Inferior parietal cortex (tissue), 1 donor: ENCODE measurements at regions not wholly inside any gene's neighbourhood (a gene's known extent, or its start where the extent isn't known, plus 50 kb on each side); places are given as distances from the start of the nearest gene placed in this dataset.

Experiments used
- DNase-seq: peaks from one replicate; pipeline ENCODE4 v3.0.0-alpha.2; 2016; ENCODE audit errors: extremely low spot score

DNA sequence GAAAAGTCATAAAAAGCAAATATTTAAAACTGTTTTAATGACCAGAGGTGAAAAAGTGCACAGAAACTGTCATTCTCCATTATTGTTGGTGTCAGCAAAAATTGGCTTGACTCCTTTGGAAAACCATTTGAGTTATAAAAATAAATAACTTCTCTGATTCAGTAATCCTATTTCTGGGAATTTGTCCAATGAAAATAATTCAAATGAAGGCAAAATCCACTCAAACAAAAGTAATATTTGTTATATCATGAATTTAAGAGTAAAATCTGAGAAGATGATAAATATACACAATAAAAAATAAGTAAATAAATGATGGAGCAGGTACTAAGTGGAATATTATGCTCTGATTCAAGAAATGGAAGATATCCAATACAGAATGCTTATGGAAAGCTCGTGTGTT lies 326.6 kb upstream of the KLF6 start:
- DNase-seq: no peak

DNA sequence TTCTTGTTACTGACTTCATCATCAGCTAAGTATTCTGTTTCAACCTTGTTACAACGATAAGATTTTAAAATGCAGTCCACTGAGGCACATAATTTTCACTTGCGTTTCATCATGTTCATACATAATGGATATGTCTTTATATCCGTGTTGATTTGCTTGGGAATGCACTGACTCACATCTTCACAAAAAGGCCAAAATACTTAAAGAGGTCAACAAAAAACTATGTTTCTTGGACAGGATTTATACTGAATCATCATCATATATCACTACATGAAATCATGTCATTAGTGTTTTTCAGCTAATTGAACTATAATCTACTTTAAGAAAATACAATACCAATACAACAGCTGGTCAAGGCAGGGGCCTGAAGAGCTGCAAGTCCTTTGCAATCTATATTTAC lies 324.5 kb upstream of the KLF6 start:
- DNase-seq: no peak

DNA sequence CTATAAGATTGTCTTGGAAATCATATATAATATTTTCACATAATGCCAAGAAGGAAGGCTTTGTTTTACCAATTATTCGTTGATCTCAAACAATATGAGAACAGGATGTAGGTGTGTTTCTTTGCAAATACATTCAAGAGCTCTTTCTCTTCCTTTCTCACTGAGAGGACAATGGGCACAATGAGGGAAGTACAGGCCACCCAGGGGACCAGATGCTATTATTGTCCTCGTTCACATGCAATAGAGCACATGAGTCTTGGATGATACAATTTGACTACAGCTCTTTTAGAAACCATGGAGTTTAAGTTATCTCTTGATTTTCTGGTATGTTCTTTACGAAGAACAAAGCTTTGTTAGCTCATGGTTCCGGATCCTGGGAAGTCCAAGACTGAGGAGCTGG lies 323.7 kb upstream of the KLF6 start:
- DNase-seq: no peak

DNA sequence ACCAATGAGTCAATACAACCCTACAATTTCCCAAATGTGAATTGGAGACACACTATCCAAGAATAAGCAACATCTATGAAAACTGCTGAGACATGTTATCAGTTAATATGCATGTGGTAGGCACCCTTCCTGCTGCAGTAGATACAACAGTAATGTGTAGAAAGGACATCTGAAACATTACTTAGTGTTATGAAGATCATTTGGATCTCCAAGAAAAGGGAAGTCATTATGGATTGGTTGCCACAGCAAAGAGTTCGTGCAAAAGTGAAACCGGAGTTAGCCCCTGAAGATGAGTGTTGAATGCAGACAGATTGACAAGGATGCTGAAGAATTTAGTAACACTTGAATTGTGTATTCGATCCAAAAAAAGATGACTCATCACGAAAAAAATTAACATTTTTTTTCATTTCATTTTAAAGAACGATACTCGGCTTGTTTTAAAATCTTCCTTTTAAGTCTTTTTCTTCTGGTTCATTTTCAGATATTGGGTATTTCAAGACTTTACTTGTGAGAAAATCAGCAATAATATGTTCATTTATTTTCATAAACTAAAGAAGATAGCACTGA lies 322.4 kb upstream of the KLF6 start:
- no peak for DNase-seq

DNA sequence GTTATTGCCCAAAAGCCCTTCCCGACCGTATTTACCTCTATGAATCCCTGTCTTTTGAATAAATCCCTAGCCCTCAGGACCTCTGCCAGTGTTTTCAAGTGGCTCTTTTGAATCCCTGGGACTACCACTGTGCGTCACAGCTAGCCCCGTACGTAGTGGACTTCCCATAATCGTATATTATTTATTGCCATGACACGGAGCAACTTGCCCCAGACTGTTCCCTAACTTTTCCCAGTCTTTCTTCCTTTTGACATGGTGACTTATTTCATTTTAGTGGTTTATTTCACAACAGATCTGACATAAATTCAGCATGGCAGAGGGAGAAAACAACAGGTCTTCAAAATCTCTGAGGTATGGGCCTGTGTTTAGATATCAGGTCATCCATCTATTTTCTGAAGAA lies 318.6 kb upstream of the KLF6 start:
- no peak for DNase-seq

DNA sequence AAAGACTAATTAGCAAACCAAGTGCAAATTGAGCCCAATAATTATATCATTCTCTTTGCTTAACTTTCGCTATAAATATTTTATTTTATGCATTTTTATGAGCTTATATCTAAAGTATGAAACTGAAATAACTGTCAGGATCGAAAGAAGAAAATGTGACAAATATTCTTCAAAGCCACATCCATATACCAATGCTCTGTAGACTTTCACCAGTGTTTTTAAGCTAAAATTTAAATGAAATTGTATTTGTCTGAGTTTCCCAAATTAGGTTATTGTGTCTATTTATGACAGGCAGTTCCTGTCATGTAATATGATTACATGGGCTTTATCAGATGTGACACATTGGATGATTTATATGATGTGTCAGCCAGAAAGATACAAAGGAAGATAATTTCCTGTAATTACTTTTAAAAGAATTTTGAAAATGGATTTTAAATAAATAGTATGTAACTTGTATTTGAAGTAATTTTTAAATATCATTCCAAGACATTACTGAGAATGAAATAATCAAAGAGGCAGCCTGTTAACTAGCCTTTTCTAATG lies 317.9 kb upstream of the KLF6 start:
- DNase-seq: no peak

DNA sequence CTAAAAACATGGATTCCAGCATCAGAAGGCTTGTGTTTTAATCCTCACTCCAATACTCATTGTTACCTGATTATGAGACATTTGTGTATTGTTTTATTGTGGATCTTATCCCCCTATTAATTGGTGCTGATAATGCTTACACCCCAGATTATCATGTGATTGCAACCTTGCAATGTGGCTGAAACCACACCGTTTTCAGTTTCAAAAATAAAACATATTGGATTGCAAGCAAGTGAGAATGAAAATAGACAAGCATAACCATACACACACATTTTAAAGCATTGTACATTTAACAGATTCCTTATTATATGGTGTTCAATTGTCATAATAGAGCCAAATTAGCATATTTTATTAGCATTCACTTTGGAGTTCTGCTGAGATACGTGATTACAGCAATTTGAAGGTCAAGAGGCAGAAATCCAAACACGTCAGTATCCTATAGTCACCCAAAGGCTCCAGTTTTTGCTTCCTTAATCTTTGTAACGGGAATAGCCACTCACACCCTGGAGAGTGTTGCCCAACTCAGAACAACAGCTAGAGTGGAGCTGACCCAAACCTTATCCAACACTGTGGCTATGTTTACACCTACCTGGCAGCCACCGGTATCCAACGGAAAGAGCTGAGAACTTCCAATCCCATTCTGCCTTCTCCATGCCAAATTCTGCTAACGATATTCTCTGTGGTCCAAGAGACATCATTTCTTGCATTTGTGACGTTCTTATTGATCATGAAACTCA lies 317.1 kb upstream of the KLF6 start:
- DNase-seq: no peak

DNA sequence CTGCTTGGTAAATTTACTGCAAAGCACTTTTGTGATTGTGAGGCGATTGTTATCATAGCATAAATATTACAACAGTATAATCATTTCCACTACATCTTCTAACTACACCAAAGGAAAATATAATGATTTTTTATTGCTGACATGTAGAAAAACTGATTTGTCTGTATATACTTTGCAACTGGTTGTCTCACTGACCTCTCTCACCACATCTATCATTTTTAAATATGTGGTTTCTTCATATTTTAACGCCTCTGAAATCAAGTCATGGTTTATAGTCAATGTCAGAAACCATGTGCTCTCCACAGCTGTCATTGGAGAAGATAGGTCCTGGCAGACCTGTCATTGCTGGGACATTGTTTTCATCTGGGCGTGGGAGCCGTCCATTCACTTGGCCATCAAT lies 315.4 kb upstream of the KLF6 start:
- no peak for DNase-seq

DNA sequence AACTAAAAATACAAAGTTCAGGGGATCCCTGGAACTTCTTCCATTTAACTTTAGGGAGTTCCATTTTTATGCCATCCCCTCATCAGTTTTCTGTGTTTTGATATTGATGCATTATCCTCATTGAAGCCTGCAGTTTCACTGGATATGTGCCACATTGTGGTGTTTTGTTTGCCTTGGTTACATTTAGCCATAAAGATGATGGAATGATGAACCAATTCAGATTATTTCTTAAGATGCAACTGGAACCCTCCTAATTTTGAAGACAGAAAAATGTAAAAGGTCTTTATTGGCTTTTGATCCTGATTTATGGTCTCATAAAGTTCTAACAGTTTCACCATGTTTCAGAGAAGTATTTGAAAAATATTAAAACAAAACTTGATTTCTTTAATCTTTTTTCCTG lies 314.2 kb upstream of the KLF6 start:
- DNase-seq: no peak

DNA sequence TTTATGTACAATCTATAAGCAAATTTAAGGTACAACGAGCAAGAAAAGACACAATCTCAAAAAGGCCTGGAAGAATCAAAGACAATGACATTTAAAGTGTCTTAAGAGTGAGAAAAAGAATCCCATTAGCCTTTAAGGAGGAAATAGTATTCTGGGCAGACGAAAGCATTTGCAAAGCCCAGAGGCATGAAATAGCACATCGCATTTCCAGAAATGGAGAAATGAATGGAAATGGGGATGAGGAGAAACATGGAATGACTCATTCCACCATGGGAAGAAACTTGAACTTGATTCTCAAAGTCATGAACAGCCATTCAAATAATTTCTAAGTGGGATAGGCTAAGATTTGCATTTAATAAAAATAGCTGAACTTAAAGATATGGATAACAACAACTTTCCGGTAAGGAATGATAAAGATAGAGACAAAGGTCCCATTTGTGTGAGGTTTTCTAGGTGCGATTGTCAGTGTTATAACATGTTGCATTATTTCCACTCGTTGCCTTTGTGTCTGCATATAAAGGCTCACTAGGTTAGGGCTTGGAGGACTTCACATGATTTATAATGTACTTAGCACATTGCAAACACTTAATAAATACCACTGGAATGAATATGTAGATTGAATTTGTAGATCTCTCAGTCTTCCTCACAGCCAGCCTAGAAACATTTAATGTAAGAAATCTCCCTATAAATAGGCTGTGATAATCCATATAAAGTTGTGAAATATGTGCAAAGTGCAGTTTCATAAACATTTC lies 310.3 kb upstream of the KLF6 start:
- DNase-seq: no peak

DNA sequence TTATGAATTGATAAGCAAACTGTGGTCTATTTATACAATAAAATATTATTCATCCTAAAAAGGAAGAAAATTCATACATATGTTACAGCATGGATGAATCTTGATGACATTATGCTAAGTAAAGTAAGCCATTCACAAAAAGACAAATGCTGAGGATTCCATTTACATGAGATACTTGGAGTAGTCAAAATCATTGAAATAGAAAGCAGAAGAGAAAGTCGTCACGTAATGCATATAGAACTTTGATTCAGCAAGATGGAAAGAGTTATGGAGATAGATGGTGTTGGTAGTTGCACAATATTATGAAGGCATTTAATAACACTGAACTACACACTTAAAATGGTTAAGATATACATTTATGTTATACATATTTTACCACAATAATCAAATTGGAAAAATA lies 309.7 kb upstream of the KLF6 start:
- DNase-seq: no peak

DNA sequence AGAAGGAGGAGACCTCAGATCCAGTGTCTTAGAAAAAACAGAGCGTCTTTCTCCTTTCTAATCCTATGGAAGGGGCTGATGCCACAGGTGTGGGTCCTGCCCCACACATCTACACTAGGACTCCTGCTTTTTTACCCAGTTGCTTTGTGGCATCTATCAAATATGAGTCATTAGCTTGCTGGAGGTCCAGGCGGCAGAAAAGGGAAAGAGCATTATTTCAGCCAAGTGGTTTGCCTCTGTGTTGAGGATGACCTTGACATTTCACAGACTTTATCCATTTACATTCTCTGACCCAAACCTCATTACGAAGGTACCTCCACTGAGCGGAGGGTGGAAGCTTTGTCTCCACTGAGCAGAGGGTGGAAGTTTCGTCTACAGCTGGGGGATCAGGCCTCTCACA lies 308.4 kb upstream of the KLF6 start:
- no peak for DNase-seq

DNA sequence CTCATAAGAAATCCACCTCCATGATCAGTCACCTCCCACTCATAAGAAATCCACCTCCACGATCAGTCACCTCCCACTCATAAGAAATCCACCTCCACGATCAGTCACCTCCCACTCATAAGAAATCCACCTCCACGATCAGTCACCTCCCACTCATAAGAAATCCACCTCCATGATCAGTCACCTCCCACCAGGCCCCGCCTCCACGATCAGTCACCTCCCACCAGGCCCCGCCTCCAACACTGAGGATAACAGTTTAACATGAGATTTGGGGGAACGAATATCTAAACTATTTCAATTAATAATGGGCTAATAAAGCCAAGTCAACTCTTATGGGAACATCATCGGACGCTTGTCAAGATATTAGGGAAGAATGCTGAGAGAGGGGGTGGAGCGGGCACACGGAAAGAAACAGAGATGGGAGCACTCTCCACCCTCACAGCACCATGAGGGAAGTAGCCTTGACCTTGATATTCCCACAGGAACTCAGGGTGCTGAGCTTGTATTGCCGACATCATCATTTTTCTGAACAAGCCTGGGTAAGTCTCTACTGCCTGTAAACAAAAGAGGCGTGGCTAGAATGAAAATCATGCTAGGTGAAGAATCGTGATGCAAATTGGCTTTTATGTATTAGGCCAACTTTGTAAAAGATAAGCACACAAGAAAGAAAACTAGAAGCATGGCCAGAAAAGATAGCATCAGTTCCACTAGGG lies 303.5 kb upstream of the KLF6 start:
- DNase-seq: no peak

DNA sequence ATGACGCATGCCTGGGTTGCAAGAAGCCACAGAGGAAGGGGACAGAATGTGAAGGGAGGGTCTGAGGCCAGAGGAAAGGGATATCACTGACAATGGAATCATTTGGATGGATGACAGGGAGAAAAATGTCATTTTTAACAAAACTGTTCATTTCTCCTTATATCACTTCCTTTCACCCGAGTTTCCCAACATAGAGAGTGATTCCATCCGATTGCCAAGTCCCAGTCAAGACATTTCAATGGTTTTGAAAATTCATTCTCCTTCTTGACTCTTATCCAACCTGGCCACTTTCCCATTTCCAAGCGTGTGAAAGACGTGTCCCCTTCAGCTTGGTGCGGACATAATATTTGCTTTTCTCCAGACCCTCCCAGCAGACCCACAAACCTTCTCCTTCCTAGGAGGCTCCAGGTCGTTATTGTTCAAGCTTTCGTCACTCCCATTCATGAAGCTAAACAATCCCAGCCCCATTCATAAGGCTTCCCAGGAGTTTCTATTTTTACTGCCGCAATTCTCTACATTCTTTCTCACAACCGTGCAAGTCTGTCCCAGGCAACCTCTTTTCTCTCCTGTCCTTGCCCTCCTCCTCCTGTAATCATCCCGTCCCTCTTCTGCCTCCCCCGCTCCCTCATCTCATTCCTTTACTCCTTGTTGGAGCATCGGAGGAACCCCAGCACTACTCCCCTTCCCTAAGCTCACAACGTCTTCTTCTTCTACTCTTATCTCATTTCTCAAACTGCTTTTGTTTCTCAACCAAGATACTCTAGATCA lies 301.3 kb upstream of the KLF6 start:
- DNase-seq: no peak

DNA sequence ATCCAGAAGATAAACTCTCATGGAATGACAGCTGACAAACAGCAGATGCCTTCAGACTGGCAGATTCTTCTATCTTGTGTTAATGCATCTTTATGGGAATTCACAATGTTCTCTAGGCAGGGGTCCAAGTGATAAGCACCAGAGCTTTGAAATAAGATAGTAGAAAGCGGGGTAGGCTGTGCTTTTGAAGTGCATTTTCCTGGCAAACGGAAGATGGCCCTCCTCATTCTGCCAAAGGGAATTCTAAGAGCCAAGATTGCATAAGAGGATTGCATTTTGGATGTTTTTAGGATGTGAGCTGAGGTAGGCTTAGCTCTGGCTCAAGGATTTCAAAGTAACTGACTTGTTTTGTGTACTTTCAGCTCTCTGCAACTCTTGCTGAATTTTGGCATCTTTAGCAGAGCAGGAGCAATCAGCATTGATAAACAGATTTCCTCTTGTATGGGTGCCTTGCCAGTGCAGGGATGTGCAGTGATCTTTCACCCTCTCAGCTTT lies 298.5 kb upstream of the KLF6 start:
- DNase-seq: peak; percentile 39

DNA sequence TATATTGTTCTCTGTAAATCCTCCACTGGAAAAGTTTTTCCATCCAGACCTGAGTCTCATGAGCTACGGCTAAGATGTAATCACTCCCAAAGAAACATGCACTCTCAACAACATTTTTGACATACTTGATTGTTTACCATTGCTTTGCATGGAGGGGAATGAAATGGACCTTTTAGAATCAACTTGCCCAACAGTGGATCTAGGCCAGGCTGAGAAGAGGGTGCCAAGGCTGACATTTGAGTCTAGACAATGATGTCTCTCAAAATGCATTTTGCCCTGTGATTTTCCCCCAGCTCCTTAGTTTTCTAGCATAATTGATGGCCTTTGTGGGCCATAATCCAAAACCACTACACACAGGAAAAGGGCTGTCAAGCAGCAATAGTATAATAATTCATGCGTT lies 297.9 kb upstream of the KLF6 start:
- no peak for DNase-seq

DNA sequence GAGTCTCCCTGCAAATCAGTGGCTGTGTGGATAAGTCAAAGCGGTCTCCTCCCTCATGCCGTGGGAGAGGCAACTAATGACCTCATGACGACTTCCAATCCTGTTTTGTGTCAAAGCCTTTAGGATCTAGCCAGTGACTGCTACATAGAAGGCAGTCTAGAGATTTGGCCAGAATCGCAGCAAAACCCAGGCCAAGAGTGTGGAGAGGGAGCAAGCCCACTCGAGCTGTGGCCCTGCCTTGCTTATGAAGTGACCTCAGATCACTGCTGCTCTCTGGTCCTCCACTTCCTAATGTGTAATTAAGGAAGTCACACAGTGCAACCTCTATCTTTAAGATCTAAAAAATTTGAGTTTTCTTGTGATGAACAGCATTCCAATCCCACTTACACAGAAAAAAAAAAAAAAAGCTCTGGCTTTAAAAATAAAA lies 296.7 kb upstream of the KLF6 start:
- no peak for DNase-seq

DNA sequence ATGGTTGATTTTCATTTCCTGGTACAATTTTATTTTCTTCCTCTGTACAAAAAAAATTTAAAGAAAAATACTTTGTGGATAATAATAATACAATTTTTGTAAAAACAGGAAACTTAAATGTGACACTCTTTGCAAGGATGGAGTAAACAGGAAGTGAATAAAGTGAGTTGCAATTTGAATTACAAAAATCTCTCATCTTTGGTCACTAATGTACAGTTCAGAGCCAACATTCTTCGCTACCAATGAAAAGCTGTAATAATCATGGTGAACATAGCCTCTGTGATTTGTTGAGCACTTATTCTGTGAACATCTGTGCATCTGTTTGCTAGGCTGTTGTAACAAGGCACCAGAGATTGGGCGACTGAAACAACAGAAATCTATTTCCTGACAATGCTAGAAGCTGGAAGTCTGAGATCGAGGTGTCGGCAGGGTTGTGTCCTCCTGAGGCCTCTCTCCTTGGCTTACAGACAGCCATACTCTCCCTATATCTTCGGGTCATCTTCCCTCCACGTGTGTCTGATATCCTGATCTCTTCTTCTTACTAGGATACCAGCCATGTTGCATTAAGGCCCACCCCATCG lies 295.3 kb upstream of the KLF6 start:
- DNase-seq: no peak

DNA sequence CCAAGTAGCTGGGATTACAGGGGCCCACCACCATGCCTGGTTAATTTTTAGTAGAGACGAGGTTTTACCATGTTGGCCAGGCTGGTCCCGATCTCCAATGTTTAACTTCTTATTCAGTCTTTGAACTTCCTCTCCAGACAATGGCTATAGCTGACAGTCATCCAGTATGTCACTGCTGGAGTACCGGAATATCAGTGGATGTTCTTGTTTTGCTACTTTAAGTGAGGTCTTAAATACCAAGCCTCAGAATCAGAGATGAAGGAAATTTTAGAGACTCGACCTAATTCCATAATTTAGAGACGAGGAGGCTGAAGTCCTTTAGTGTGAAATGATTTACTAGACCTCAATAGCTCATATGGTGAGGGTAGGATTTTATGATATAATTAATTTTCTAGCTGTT lies 294.8 kb upstream of the KLF6 start:
- DNase-seq: no peak

DNA sequence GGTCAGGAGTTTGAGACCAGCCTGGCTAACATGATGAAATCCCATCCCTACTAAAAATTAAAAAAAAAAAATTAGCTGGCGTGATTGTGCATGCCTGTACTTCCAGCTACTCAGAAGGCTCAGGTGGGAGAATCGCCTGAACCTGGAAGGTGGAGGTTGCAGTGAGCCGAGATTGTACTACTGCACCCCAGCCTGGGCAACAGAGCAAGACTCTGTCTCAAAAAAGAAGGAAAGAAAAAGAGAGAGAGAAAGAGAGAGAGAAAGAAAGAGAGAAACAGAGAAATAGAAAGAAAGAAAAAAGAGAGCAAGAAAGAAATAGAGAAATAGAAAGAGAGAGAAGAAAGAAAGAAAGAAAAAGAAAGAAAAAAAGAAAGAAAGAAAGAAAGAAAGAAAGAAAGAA lies 292.8 kb upstream of the KLF6 start:
- DNase-seq: no peak

DNA sequence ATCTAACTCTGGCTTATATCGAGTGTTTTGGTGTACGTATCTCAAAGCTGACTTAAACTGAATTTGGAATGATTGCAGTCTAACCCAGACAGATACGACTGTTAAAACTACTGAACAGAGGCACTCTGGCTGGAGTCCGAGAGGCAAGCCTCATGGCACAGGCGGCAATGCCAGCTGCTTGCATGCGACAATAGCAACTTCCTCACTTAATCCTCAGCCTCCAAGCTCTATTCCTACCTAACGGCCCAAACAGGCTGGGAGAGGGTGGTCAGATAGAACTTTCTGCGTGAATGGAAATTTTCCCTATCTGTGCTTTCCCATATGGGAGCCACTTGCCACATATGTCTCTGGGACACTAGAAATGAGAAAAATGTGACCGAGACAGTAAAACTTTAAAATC lies 292.0 kb upstream of the KLF6 start:
- DNase-seq: no peak
